GM12878 (cell line): ENCODE measurements at regions not wholly inside any gene's neighbourhood (a gene's known extent, or its start where the extent isn't known, plus 50 kb on each side); places are given as distances from the start of the nearest gene placed in this dataset.

Experiments used
- ATAC-seq: fragments of 200-7000 bp; cut with Tn5 transposase; 3 replicates; pipeline ENCODE4 v1.9.1; 2020; ENCODE audit warnings: mild to moderate bottlenecking, moderate library complexity
- BruUV-seq: library from RNA; stranded (reverse); fragments of 400-500 nt; replicated peaks from 2 replicates; lab custom pipeline; 2021; lab: Mats Ljungman, UMichigan
- CTCF ChIA-PET: fragments of 300-600 bp; sonication (Branson Sonifier 250); formaldehyde crosslinking; extraction: SDS; loops from one replicate; lab custom pipeline; 2021; ENCODE audit warnings: inconsistent platforms; lab: Yijun Ruan, JAX
- POLR2A ChIA-PET: fragments of 350-600 bp; formaldehyde crosslinking; extraction: SDS; loops from one replicate; lab custom pipeline; 2021; ENCODE audit warnings: inconsistent platforms; lab: Charles Lee
- RAD21 ChIA-PET: fragments of 300-600 bp; sonication (Branson Sonifier 250); formaldehyde crosslinking; loops from one replicate; lab custom pipeline; 2023; ENCODE audit warnings: antibody characterized with exemption; ENCODE audit not compliant: unreplicated experiment; lab: Charles Lee
- SMC1A ChIA-PET: fragments of 300-600 bp; sonication (Branson Sonifier 250); formaldehyde crosslinking; loops from one replicate; lab custom pipeline; 2023; ENCODE audit not compliant: unreplicated experiment, uncharacterized antibody; lab: Charles Lee
- DNase-seq: peaks from one replicate; pipeline ENCODE4 v3.0.0-alpha.2; 2011; ENCODE audit warnings: low read depth, low spot score
- FAIRE-seq: peaks from 3 replicates; lab custom pipeline; 2011; peaks lifted over from hg19 to GRCh38; lab: Jason Lieb, UNC
- H2AFZ ChIP-seq: 2 replicates; pipeline ENCODE4 v1.6.0; 2011; ENCODE audit warnings: low read depth, low read length, control low read depth; ENCODE audit not compliant: control insufficient read depth
- H3K27ac ChIP-seq: 2 replicates; pipeline ENCODE4 v1.5.1; 2011; ENCODE audit warnings: control low read depth; ENCODE audit not compliant: control insufficient read depth, insufficient read depth
- H3K27me3 ChIP-seq, 2 experiments: replicated peaks in 1 of 2; 2 replicates each; pipeline versions ENCODE4 v1.6.0 to v1.6.1; 2011; ENCODE audit warnings: low read length in 1 of 2; ENCODE audit not compliant: control insufficient read depth in 2 of 2, insufficient read depth in 2 of 2
- H3K36me3 ChIP-seq, 2 experiments: 2 replicates each; pipeline ENCODE4 v1.5.1; 2011; ENCODE audit warnings: low read length in 1 of 2; ENCODE audit not compliant: control insufficient read depth in 2 of 2, insufficient read depth in 2 of 2
- H3K4me1 ChIP-seq: 2 replicates; pipeline ENCODE4 v1.6.1; 2011; ENCODE audit warnings: mild to moderate bottlenecking, low read length, moderate library complexity, mixed read lengths; ENCODE audit not compliant: control insufficient read depth, insufficient read depth
- H3K4me2 ChIP-seq: 2 replicates; pipeline ENCODE4 v1.6.0; 2011; ENCODE audit warnings: control low read depth; ENCODE audit not compliant: control insufficient read depth, insufficient read depth
- H3K4me3 ChIP-seq: fragments of 200-600 bp; sonication (generic); 2 replicates; pipeline ENCODE4 v1.5.1; 2016
- H3K79me2 ChIP-seq: 2 replicates; pipeline ENCODE4 v1.6.0; 2011; ENCODE audit warnings: low read length; ENCODE audit not compliant: control insufficient read depth, insufficient read depth
- H3K9ac ChIP-seq: 2 replicates; pipeline ENCODE4 v1.8.0; 2011; ENCODE audit warnings: low read length, control low read depth, mixed read lengths; ENCODE audit not compliant: control insufficient read depth, insufficient read depth
- H3K9me3 ChIP-seq: replicated peaks from 3 replicates; pipeline ENCODE4 v1.5.1; 2011; ENCODE audit warnings: mild to moderate bottlenecking, low read length; ENCODE audit not compliant: control insufficient read depth, insufficient read depth
- H4K20me1 ChIP-seq: 2 replicates; pipeline ENCODE4 v1.6.0; 2011; ENCODE audit not compliant: control insufficient read depth, insufficient read depth
- BRCA1 ChIP-seq: IDR thresholded peaks from 2 replicates; pipeline ENCODE4 v1.6.1; 2011; ENCODE audit warnings: low read depth, low read length, improper control_type of control experiment
- CTCF ChIP-seq, 3 experiments: IDR thresholded peaks in 2 of 3; conservative IDR thresholded peaks in 1 of 3; 2 replicates each; pipeline ENCODE4 v1.5.1; 2011; ENCODE audit warnings: low read depth in 3 of 3, low read length in 3 of 3, mild to moderate bottlenecking in 3 of 3, control low read depth in 2 of 3, moderate library complexity in 2 of 3, inconsistent platforms in 1 of 3, mixed read lengths in 1 of 3; ENCODE audit not compliant: control insufficient read depth in 2 of 3, insufficient read depth in 1 of 3; ENCODE audit errors: extremely low read depth in 1 of 3
- ETV6 ChIP-seq, 2 experiments: fragments of 450-650 bp in 1 of 2; IDR thresholded peaks in 1 of 2; conservative IDR thresholded peaks in 1 of 2; 2 replicates each; pipeline ENCODE4 v1.6.1; 2014; ENCODE audit warnings: antibody characterized with exemption in 1 of 2, borderline replicate concordance in 1 of 2, low read depth in 1 of 2, mild to moderate bottlenecking in 1 of 2, moderate library complexity in 1 of 2
- IRF5 ChIP-seq: fragments of 450-650 bp; IDR thresholded peaks from 2 replicates; pipeline ENCODE4 v1.6.1; 2017; ENCODE audit warnings: borderline replicate concordance
- PRDM15 ChIP-seq: fragments of 450-650 bp; formaldehyde crosslinking; IDR thresholded peaks from 2 replicates; pipeline ENCODE4 v1.4.0; 2020; ENCODE audit warnings: mild to moderate bottlenecking, moderate library complexity
- REST ChIP-seq: IDR thresholded peaks from 2 replicates; pipeline ENCODE4 v1.6.1; 2012; ENCODE audit warnings: mild to moderate bottlenecking, low read depth, low read length
- STAT3 ChIP-seq: IDR thresholded peaks from 2 replicates; pipeline ENCODE4 v1.6.1; 2011; ENCODE audit warnings: low read depth, low read length, improper control_type of control experiment
- WGBS: methylation state at CpG from one replicate; pipeline ENCODE4 v1.1.6; 2016; ENCODE audit warnings: low lambda C conversion rate; ENCODE audit not compliant: insufficient replicate concordance, insufficient coverage; ENCODE audit errors: missing lambda C conversion rate; 5-methylcytosine and 5-hydroxymethylcytosine counted together
- in situ Hi-C: fragments of 300-500 bp; cut with MboI; formaldehyde crosslinking; loops from 9 replicates; pipeline ENCODE4 v1.14.3; 2018; ENCODE audit warnings: mixed read lengths
- intact Hi-C: fragments of 100-400 bp; cut with micrococcal nuclease; formaldehyde crosslinking; loops from one replicate; pipeline ENCODE4 v1.14.2; 2022; ENCODE audit not compliant: unreplicated experiment

DNA sequence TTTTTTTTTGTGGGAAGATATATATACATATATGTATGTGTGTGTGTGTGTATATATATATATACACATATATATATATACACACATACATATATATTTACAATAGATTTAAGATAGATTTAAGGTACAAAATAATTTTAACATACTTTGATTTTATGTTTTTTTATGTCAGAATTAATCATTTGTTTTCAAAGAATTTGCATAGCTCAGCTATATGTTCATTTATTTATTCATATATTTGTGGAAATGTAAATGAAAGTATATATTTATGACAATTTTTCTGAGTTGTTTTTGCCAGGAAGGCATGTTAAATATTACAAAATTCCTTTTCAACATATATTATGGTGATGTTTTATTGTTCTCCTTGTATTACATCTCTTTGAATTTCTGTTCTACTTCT is 887.4 kb upstream of the NOVA1 start (continued):
- TF ChIP-seq REST (no peak), STAT3 (no peak), ETV6 (conservative IDR thresholded peaks at IDR 0.05 in 1 of 2, IDR thresholded peaks at IDR 0.05 in 1 of 2; ENCODE audit: borderline replicate concordance in 1 of 2, low read depth in 1 of 2) (no peak)
- TF ChIP-seq, all 136 proteins: peak for 0

DNA sequence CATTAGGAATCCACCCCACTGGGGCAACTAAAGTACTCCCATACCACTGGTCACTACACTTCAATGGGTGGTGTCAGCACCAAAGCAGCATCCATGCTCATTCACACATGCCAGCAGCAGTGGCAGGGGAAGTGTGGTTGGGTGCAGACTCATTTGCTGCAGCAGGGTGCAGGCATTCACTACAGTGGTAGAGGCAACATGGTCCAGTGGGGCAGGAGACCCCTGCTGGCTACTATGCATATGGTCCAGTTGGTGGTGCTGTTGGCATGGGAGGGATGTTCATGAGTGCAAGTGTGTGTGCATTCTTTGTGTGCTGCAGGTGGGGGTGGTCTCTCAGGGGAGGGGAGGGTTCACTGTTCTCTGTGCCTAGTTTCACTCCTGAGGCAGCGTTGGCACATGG is 908.4 kb upstream of the NOVA1 start:
- DNase-seq (no peak), FAIRE-seq (no peak), ATAC-seq (no peak)
- intact Hi-C loops: no loop called here
- H3K4me1 ChIP-seq: no peaks in the 10 kb centered on the region
- SMC1A ChIA-PET: no interaction called here
- BruUV-seq: no TSS peak
- CTCF ChIA-PET: no interaction called here
- RAD21 ChIA-PET: no interaction called here
- no peak overlapping the region for H3K9ac ChIP-seq
- TF ChIP-seq IRF5 (no peak), BRCA1 (no peak), CTCF (IDR thresholded peaks at IDR 0.05 in 2 of 3, conservative IDR thresholded peaks at IDR 0.05 in 1 of 3; ENCODE audit: control insufficient read depth in 2 of 3, extremely low read depth in 1 of 3, insufficient read depth in 1 of 3, low read depth in 3 of 3, low read length in 3 of 3) (no peak), PRDM15 (CRISPR knock-in tag) (no peak)
- TF ChIP-seq, all 136 proteins: peak for 0
- Histone ChIP-seq H3K4me3 (no peak overlapping the region), H3K27ac (no peak overlapping the region), H3K4me2 (no peak overlapping the region), H2AFZ (no peak overlapping the region), H3K27me3 (no peaks in the 10 kb centered on the region), H4K20me1 (no peaks in the 10 kb centered on the region), H3K9me3 (no peaks in the 10 kb centered on the region; the same call in 1 of the 3 replicates), H3K36me3 (no peaks in the 10 kb centered on the region), H3K79me2 (no peaks in the 10 kb centered on the region)
- 0% methylated on average over 1 of the region's 1 CpG for WGBS
- POLR2A ChIA-PET: no interaction called here
- in situ Hi-C loops: no loop called here
